ENCODE measurements at regions not wholly inside any gene's neighbourhood (a gene's known extent, or its start where the extent isn't known, plus 50 kb on each side); places are given as distances from the start of the nearest gene placed in this dataset.

DNA sequence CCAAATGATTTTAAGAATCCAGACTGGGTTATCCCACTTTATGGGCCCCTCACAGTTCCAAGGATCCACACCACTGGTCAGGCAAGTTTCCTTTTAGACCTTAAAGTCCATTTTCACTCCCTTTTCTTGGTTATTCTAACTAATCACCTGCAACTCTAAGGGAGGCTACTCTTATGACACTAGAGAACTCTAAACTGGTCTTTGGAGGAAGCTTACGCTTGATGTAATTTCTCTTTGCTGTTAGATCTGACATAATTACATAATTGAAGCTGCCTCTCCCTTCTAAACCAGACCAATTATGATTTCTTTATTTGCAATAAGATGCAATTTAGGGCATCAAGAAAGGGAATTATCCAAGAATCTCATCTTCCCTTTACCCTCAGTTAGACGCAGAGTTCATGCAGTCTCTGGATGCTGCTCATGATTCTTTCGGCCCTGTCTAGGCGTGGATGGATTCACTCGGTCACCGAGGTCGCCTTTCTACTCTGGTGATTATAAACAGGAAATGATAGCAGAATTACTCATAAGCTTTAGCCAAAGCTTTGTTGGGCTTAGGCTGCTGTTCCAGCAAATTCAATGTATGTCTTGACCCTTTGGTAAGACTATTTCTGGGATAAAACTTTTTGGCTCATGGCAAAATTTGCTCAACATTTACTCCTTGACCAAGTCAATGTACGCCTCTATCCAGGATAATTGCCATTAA is 130.9 kb upstream of the PRNP start:
- DNase-seq = no peak

DNA sequence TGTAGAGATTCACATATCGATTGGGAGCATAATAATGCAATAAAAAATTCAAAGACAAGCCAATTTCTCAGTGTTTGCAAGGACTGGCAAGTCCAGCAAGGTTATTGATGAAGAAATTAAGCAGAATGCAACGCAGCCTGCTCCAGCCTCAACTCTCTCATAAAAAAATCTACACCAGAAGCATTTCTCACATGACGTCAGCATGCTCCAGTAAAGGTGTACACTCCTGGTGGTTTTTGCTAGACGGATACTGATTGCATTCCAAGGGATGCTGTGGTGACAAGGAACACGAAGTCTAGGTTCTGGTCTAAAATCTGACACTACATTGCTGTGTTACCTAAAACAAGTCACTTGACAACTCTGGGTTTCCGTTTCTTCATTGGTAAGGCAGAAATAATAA is 131.9 kb upstream of the PRNP start:
- no peak for DNase-seq

DNA sequence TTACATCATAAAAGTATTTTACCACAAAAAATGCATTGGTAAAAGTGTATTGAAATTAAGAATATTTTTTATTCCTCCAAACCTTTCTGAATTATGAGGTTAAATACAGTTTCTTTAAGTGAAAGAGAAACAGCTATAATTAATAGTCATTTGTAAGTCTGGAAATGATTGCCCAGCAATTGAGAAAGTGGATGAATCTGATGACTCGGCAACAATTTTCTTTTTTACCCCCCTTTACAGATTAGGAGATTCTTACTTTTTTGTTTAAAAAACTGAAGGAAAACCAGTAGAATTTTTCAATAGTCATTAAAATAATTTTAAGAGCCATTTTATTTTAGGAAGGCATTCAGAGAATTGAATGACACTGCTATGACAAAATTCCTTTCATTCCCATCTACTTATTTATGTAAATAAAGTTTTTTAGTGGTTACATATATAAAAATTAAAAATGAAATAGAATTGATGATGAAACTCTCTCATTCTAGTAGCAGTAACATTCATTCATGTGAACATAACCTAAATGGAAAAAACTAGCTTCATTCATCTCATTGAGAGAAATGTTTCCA is 134.1 kb upstream of the PRNP start:
- no peak for DNase-seq

DNA sequence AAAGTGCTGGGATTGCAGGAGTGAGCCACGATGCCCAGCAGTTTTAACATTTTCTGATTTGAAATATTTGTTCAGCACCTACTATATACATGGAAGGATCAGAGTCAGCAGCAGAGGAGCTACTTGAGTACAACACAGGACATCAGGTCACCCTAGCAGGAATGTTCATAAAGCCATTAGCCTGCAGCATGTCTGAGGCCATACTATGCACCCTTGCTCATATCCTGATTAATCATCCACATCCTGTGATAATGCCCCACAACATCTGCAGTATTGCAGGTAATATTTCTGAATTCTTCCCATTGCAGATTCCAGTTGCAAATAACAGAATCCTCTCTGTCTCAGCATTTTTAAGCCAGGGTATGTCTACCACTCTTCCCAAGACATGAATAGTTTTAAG is 135.5 kb upstream of the PRNP start:
- DNase-seq = no peak

DNA sequence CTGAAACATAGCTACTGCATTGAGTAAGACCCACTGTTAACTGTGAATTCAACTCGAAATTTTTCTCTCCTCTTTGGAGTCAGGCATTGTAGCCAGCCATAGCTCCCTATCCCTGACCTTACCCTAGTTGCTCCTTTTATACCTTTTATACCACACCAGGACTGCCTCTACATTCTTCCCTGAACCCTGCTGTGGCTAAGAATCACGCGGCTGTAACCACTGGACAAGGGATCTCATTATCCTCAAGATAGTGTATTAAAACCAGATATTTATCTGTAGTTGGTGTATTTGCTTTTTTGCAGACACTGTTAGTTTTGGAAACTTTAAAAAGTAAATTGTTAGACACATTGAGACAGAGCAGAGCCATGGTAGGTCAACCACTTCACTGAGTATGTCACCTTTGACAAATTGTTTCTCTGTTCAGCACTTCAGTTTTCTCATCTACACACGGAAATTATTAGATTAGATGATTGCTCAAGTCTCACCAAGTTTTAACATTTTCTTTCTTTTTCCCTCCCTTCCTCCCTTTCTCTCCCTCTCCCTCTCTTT is 136.5 kb upstream of the PRNP start:
- DNase-seq = no peak

DNA sequence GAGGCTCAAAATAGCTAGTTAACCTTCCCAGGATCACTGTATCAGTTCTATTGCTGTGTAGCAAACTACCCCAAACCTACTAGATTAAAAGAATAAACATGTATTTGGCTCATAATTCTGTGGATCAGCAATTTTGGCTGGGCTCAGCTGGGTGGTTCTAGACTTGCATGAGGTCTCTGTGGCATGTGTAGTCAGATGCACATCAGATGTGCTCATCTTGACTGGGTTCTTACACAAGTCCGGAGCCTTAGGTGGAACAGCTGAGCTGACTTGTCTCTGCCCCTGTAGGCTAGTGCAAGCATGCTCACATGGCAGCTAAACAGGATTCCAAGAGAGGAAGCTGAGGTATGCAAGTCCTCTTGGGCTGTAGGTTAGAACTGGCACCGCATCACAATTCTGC is 137.7 kb upstream of the PRNP start:
- no peak for DNase-seq

DNA sequence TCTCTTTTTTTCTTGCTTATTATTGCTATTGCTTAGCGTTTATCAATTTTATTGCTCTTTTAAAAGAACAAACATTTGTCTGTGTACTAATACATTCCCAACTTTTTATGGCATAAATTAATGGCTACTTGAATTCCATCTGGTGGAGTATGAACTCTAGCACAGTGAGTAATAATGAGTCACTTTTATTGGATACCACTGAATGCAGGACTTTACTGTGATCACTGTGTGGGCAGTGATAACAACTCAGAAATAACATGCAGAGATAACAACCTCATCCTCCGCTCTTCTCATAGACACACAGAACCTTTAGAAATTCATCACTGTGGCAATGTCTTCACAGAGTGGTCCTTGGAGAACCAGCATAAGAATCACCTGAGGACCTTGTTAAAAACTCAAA is 139.5 kb upstream of the PRNP start:
- no peak for DNase-seq

DNA sequence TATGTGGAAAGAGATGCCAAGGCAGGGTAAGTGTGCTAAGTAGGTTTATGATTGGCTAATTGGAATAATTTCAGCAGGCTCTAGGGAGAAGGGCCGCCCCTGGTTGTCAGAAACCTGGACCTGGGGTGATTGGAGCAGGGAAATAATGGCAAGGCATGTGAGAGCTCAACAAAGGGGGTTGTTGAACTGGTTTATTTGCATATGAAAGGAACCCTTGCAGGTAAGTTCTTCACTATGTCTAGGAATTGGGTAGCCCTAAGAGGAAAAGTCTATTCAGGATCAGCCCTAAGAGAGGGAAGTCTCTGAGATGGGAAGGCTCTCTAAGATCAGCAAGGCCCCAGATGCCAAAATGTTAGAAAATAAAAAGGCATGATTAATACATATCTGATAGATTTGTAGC is 139.9 kb upstream of the PRNP start:
- no peak for DNase-seq

DNA sequence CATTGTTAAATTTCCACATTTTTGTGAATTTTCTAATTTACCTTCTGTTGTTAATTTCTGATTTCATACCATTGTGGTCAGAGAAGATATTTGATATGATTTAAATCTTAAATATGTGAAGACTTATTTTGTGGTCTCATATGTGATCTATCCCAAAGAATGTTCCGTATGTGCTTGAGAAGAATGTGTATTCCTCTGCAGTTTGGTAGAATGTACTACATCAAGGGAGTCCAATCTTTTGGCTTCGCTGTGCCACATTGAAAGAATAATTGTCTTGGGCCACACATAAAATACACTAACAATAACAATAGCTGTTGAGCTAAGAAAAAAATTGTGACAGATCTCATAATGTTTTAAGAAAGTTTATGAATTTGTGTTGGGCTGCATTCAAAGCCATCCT is 140.7 kb upstream of the PRNP start:
- no peak for DNase-seq

DNA sequence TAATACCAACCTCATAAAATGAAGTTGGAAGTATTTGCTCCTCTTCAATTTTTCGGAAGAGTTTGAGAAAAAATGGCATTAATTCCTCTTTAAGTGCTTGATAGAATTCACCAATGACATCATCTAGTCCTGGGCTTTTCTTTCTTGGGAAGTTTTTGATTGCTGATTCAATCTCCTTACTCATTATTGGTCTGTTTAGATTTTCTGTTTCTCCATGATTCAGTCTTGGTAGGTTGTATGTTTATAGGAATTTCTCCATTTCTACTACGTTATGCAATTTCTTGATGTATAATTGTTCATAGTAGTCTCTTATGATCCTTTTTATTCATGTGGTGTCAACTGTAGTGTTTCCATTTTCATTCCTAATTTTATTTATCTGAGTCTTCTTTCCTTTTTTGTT is 141.5 kb upstream of the PRNP start:
- no peak for DNase-seq

DNA sequence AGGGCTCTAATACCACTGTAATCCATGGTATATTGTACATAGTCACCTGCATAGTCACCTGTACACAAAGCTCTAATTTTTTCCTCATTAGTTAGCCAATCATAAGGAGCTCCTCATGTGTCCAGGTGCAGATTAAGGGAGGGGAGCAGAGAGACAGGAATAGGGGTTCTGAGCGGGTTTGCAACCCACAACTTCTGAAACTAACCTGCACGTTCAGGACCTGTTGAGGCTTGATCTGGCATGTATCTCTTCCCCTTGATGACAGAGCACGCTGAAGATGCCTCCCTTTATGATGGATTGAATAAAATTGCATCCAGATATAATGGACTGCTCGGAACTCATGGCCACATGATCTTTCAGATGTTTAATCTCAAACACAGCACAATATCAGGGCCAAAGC is 144.0 kb upstream of the PRNP start:
- no peak for DNase-seq

DNA sequence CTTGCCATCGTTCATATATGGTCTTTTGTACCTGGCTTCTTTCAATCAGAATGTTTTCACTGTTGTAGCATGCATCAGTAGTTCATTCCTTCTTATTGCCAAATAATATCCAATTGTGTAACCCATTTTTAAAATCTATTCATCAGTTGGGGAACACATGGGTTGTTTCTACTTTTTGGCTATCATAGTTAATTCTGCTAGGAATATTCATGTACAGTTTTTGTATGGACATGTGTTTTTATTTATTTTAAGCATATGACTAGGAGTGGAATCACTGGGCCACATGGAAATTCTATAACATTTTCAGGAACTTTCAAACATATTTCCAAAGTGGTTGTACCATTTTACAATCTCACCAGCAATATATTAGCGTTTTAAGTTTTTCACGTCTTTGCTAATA is 151.9 kb upstream of the PRNP start:
- DNase-seq = no peak

DNA sequence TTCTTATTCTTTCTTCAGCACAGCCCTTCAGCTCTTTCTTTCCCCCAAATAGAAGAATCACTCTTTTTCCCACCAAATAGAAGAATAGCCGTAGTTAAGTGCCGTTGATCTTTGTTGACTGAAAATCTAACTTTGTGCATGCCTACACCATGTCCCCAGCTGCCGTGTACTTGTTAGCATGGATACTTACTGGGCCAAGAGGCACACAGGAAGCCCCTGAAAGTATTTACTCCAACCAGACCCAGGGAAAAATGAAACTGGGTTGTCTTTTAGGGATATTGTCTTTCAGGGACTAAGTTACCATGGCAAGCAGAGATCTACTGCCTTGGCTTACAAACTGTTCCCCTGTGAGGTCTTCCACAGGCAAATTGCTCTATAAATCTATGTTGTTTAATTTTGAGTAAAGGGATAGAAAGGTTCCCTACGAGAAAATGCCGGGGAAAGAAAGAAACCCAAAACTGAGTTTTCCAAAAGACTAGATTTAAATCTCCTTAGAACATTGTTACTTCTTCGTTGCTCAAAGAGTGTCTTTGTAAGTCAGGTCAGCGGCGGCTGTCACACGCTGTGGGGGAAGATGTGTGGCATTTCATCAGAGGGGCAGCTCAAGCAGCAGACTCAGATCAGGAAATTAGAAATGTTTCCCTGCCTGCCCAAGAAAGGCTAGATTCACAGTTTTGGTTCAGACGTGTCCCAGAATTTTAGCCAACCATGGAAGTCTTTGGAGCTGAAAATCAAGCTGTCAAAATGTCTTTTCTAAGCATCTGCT is 152.7 kb upstream of the PRNP start:
- DNase-seq = no peak

DNA sequence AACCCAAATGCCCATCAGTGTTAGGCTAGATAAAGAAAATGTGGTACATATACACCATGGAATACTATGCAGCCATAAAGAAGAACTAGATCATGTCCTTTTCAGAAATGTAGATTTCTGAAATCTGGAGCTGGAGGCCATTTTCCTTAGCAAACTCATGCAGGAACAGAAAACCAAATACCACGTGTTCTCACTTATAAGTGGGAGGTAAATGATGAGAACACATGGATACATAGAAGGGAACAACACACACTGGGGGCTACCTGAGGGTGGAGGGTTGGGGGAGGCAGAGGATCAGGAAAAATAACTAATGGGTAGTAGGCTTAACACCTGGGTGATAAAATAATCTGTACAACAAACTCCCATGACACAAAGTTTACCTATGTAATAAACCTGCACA is 153.5 kb upstream of the PRNP start:
- no peak for DNase-seq

DNA sequence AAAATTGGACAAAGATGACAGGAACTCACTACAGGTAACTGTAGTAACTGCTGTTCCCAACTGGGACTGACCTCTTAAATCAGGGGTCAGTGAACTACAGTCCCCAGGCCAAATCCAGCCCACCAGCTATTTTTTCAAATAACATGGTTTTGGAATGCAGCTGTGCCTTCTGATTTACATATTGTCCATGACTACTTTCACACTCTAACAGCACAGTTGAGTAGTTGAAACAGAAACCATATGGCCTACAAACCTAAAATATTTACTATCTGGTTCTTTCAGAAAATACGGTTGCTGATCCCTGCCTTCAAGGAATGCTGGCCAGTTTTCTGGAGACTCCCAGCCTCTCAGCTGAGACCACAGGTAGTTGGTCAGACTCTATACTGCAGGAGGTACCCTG is 161.5 kb upstream of the PRNP start:
- DNase-seq = no peak

DNA sequence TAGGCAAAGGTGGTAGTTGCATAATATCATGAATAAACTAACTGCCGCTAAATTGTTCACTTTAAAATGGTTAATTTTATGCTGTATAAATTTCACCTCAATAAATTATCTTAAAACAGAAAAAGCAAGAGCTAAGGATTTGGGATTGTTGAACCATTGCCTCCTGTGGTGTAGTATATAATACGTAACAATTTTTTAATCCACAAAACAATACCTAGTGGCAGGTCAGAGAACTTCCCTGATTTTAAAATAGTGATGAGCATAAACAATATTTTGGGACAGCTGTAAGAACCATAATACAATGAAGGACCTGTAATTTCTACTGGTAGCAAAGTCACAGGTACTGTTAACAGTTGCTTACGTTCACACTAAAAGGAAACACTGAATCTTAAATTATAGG is 161.9 kb upstream of the PRNP start:
- DNase-seq = no peak

DNA sequence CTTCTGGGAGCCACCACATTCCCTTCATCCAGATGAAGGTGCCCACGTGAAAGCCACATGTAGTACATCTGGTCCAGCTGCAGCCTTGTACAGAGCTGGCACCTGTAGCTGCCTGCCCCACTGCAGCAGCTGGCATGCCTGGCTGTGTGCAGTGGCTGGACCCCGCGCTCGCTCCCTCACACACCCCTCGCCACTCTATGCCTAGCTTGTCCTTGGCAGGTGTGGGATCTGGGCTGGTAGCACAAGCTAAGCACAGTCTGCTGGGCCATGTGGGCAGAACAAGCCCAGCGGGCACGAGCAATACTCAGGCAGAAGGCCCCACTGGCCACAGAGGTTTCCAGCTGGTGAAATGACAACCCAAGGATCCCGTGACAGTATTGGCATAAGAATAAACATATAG is 163.9 kb upstream of the PRNP start:
- DNase-seq = no peak

DNA sequence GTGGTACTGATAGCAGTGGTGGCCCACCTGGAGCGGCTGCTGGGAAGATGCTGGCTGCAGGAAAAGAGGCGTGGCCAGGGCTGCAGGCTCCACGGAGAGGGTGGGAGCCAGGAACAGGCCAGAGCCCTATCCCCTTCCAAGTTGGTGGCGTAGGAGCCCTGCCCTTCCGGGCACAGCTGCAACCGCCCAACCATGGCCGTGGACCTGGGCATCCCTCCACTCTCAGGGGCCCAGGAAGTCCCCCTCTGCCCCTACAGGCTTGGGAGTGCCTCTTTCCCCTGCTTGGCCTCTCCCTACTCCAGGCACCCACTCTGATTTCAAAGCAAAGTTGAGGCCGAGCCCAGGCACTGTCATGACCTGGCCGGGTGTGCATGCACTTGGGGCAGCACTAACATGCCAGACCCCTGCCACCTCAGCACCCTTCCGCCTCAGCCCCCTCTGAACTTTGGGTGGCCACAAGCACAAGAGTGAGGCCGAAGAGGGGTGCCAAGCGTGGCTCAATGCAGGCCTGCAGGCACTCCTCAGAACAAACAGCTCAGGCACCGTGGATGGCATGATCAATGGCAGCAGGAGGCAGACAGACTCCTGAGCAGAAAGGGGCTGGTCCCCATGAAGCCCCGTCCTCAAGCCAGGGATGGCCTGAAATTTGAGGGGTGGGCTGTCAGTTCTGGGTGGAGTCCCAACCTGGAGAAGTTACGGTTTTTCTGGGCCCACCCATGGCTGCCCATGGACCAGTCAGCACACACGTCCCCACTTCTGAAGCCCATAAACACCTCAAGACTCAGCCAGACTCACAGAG is 164.9 kb upstream of the PRNP start:
- no peak for DNase-seq

DNA sequence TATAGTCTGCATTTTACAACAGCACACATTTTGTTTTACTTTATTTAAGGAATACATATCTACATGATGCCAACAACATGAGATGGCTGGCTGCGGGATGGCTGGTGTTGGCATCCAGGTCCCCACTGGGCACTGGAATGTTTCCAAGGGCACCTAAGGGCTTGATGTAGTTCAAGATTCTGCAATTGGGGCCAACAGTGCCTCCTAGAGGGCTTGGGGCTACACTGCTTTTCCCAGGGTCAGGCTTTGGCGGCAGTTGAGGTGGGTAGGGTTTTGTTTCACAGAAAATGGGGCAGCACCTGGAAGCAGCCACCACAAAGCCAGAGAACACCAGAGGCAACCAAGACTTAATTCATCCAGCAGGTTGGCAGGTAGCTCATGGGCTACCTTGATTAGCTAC is 166.7 kb upstream of the PRNP start:
- no peak for DNase-seq

DNA sequence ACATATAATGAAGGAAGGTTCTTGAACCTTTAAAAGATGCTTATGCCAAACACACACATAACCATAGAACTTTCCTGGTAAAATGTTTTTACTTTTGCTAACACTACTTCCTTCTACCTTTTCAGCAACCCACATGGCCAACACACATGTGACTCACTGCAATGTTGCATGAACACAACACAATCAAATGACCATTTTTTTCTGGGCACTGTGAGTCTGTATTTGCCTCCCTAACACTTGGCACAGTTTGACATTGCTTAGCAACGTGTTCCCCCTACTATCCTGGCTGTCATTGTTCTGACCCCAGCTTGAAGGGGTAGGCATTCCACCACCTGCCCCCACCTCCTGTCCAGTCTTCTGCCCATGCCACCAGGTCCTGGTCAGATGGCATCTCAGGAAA is 169.4 kb upstream of the PRNP start:
- DNase-seq = no peak

DNA sequence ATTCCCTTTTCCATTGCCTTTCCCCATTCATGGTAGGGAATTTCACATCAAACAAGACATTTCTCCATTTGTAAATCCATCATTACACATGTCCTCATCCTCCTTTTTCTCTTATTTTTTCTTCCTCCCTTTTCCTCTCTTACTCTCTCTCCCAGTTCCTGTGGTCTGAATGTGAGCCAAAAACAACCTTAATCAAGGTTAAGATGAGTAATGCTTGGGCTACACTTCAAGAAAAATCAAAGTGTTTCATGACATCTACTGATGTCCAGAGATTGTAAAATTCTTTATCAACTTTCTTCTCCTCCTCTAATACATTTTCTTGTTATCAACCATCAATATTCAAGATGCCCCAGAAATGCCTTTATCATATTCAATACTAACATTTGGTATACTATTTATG is 172.5 kb upstream of the PRNP start:
- no peak for DNase-seq

DNA sequence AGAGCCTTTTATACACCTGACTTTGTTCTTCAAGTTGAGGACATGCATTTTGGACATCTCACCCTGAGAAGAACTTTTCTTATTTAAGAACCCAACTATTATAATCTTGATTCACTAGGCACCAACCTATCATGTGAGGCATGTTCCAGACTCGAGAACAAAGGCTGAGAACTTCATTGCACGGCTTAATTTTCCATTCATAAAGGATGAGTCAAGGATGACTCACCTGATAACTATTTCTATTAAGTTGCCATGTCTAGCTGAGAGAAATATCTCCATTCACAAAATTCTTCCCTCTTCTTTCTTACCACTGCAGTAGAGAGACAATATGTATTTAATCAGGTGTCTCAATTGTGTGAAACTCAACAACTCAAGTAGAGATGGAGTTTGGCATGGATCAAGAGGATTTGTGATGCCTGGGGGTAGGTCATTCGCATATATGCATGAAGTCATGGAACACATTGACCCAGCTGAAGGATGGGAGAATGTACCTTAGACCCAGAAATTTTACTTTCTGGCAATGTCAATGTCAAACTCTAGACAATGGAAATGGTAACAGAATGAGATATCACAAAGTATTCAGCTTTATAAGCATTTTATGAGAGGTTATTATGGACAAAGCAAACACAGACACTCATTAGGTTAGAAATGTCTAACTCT is 173.2 kb upstream of the PRNP start:
- DNase-seq = no peak

DNA sequence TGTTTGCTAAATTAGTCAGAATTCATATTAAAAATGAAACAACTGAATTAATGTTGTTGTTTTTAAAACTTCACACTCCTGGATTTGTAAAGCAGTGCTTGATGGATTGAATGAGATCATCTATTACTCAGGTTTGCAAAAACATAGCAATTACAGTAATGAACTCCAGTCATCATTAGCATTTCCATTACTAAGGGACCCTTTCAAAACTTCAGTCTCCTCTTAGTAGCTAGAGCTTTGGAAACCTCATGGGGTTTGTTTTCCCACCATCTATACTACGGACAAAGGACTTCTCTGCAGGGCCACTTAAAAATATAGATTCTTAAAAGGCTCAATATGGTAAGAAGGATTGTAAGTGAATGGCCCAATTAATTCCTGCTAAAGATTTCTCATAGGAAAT is 174.5 kb upstream of the PRNP start:
- DNase-seq = no peak

Measured in CD4-positive, alpha-beta T cell treated with Interleukin-4 for 1 hour (primary cell).